ENCODE measurements at regions not wholly inside any gene's neighbourhood (a gene's known extent, or its start where the extent isn't known, plus 50 kb on each side); places are given as distances from the start of the nearest gene placed in this dataset.

DNA sequence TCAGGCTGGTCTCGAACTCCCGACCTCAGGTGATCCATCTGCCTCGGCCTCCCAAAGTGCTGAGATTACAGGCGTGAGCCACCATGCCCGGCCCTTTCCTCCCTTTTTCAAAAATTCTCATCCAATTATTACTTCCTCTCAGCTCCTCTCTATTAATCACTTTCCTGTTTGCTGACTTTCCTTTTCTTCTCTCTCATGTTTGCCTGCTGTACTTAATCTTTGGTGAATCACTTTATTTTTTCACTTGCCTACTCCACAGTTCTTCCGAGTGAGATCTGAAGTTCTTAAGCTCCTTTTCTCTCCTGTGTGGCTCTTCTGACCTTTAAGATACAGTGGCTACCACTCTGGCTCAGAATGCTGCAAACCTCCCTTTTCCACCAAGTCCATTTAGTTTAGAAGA lies 126.3 kb upstream of the SERTAD2 start:
- Histone ChIP-seq H2AFZ (ENCODE audit: low read depth, low read length) (no peak overlapping the region), H3K4me1 (ENCODE audit: control insufficient read depth, extremely low read depth, insufficient read depth, low read length) (peaks cover 29% of the 10 kb centered on the region), H3K9me1 (replicated peaks; ENCODE audit: control insufficient read depth, extremely low read depth, insufficient read depth, low read length) (no peaks in the 10 kb centered on the region), H3K27me3 (ENCODE audit: control insufficient read depth in 2 of 2, insufficient read depth in 2 of 2, low read length in 2 of 2) (no peaks in the 10 kb centered on the region), H4K20me1 (replicated peaks; ENCODE audit: control insufficient read depth, extremely low read depth, insufficient read depth, low read length) (no peaks in the 10 kb centered on the region), H3K9ac (replicated peaks; ENCODE audit: extremely low read depth, insufficient read depth, low read length) (no peak overlapping the region), H3K27ac (ENCODE audit: insufficient read depth, low read depth, low read length) (peak overlapping the region; percentile 85), H3K36me3 (ENCODE audit: control insufficient read depth in 2 of 2, extremely low read depth in 1 of 2, insufficient read depth in 2 of 2, low read length in 2 of 2) (no peaks in the 10 kb centered on the region), H3K4me3 (replicated peaks in 1 of 3; ENCODE audit: insufficient read depth in 1 of 3, low read depth in 1 of 3, low read length in 3 of 3) (no peak overlapping the region), H3K4me2 (ENCODE audit: insufficient read depth, low read length) (peak overlapping the region; percentile 17), H3K9me3 (replicated peaks; ENCODE audit: control insufficient read depth, insufficient read depth, low read length) (no peaks in the 10 kb centered on the region), H3K79me2 (ENCODE audit: control insufficient read depth, insufficient read depth, low read length) (no peaks in the 10 kb centered on the region)
- TF ChIP-seq POLR2AphosphoS5 (IDR thresholded peaks at IDR 0.05; ENCODE audit: insufficient read depth, low read depth, low read length) = peak; percentile 25
- TF ChIP-seq POLR2A (IDR thresholded peaks at IDR 0.05; ENCODE audit: low read depth, low read length) = no peak
- TF ChIP-seq JUN (IDR thresholded peaks at IDR 0.05; ENCODE audit: borderline replicate concordance, insufficient read depth, insufficient read length, low read depth) = no peak
- peak; percentile 72 for TF ChIP-seq FOS (IDR thresholded peaks at IDR 0.05; ENCODE audit: borderline replicate concordance, insufficient read depth, low read length)
- ChIA-PET POLR2A (interaction anchor here (0.8 to 2.1 kb wide), 3 partner anchors 13 to 29 kb away, joined by 4 to 9 read pairs (median 9); no protein-coding TSS in a partner anchor), CTCF (interaction anchor here (0.8 to 5.6 kb wide), 13 partner anchors 10 to 135 kb away, joined by 3 to 56 read pairs (median 8); partner anchors contain the start of gene SERTAD2)
- no peak for FAIRE-seq
- intact Hi-C loops (cut with micrococcal nuclease) (no loop called here), dilution Hi-C loops (cut with MboI; ENCODE audit: extremely low pct_ligation_motif_present, low sequenced_read_pairs) (no loop called here)
- DNase-seq (ENCODE audit: low read depth, low spot score) = peak; percentile 75
- BruUV-seq (replicated peaks) = no TSS peak

DNA sequence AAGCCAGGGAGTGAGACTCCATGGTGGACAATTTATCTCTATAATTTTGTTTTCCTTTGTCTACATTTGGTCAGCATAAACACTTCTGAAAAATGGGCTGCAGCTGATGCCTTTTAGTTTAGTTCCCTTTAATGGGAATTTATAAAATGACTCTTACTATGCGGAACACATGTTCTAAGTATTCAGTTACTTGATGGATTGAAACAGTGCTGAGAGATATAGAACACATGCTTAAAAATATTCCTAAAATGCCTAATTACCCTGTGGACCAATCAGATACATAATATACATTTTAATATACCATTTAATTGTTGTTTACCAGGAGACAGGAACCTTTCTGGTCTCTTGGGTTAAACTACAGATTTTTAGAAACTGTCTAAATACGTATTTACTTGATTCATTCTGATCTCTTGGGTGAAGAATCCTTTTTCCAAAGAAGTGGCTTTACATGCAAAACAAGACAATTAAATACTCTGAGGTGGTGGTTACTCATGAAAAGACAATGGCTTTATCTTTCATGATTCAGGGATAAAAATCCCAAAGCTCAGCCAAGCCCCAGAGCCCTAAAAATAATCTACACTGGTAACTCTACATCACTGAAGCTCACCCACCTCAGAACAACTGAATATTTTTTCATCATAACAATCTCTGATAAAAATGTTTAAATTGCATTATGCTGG lies 128.1 kb upstream of the SERTAD2 start:
- POLR2A ChIA-PET = no interaction called here
- Histone ChIP-seq H3K36me3 (ENCODE audit: control insufficient read depth in 2 of 2, extremely low read depth in 1 of 2, insufficient read depth in 2 of 2, low read length in 2 of 2) (no peaks in the 10 kb centered on the region), H3K79me2 (ENCODE audit: control insufficient read depth, insufficient read depth, low read length) (no peaks in the 10 kb centered on the region), H3K9me3 (replicated peaks; ENCODE audit: control insufficient read depth, insufficient read depth, low read length) (no peaks in the 10 kb centered on the region), H2AFZ (ENCODE audit: low read depth, low read length) (no peak overlapping the region), H3K4me2 (ENCODE audit: insufficient read depth, low read length) (no peak overlapping the region), H3K27me3 (ENCODE audit: control insufficient read depth in 2 of 2, insufficient read depth in 2 of 2, low read length in 2 of 2) (no peaks in the 10 kb centered on the region), H3K4me1 (ENCODE audit: control insufficient read depth, extremely low read depth, insufficient read depth, low read length) (peaks cover 29% of the 10 kb centered on the region), H3K9ac (replicated peaks; ENCODE audit: extremely low read depth, insufficient read depth, low read length) (no peak overlapping the region), H3K9me1 (replicated peaks; ENCODE audit: control insufficient read depth, extremely low read depth, insufficient read depth, low read length) (no peaks in the 10 kb centered on the region), H4K20me1 (replicated peaks; ENCODE audit: control insufficient read depth, extremely low read depth, insufficient read depth, low read length) (no peaks in the 10 kb centered on the region), H3K4me3 (replicated peaks in 1 of 3; ENCODE audit: insufficient read depth in 1 of 3, low read depth in 1 of 3, low read length in 3 of 3) (no peak overlapping the region), H3K27ac (ENCODE audit: insufficient read depth, low read depth, low read length) (peak overlapping the region; percentile 4)
- no TSS peak for BruUV-seq (replicated peaks)
- dilution Hi-C loops (cut with MboI; ENCODE audit: extremely low pct_ligation_motif_present, low sequenced_read_pairs) = no loop called here
- CTCF ChIA-PET = interaction anchor here (1.8 to 5.6 kb wide), 2 partner anchors 10 to 14 kb away, joined by 5 to 56 read pairs; no protein-coding TSS in a partner anchor
- intact Hi-C loops (cut with micrococcal nuclease) = no loop called here
- FAIRE-seq (peak; percentile 80), DNase-seq (ENCODE audit: low read depth, low spot score) (peak; percentile 30)
- TF ChIP-seq FOS (IDR thresholded peaks at IDR 0.05; ENCODE audit: borderline replicate concordance, insufficient read depth, low read length) (no peak), GATA2 (IDR thresholded peaks at IDR 0.05; ENCODE audit: insufficient read depth, insufficient read length, low read depth, low read length) (peak; percentile 43)

Data from endothelial cell of umbilical vein (primary cell).